ENCODE measurements at regions not wholly inside any gene's neighbourhood (a gene's known extent, or its start where the extent isn't known, plus 50 kb on each side); places are given as distances from the start of the nearest gene placed in this dataset.
"Not testable (repeated sequence)": the region's sequence is repeated elsewhere in the genome, so short reads cannot be mapped to it uniquely, and the experiment has no call there.

DNA sequence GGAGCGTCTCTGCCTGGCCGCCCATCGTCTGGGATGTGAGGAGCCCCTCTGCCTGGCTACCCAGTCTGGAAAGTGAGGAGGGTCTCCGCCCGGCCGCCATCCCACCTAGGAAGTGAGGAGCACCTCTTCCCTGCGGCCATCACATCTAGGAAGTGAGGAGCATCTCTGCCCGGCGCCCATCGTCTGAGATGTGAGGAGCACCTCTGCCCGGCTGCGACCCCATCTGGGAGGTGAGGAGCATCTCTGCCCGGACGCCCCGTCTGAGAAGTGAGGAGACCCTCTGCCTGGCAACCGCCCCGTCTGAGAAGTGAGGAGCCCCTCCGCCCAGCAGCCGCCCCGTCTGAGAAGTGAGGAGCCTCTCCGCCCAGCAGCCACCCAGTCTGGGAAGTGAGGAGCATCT lies 84.5 kb downstream of the IDS start:
- DNase-seq (ENCODE audit: low read depth in 3 of 3, low spot score in 2 of 3), result not testable (repeated sequence)

DNA sequence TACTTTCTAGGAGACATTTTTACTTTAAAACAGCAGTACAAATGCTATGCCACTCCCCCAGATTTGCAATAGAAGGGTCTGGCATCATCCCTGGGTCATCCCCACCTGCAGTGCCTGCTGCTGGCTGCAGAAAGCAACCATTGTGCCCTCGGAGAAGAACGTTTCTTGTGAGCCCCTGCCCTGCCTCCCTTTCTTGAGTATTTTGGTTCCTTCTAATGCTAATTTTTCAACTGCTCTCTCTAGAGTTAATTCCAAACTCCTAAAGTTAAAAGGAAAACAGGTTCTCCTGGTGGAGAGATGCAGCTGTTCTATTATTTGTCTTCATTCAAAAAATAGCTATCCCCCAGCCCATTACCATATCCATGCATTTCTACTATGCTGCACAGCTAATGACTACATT lies 107.1 kb downstream of the IDS start:
- no peak for DNase-seq (ENCODE audit: low read depth in 3 of 3, low spot score in 2 of 3)

DNA sequence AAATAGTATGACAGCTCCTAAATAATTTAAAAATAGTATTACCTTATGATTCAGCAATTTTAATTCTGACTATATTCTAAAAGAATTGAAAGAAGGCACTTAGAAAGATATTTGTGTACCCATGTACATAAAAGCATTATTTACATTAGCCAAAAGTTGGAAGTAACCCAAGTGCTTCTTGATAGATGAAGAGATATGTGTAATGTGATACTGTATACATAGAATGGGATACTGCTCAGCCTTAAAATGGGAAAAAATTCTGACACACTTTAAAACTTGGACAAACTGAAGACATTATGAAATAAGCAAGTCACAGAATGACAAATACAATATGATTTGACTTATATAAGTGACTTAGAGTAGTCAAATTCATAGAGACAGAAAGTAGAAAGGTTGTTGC lies 112.2 kb downstream of the IDS start:
- DNase-seq (ENCODE audit: low read depth in 3 of 3, low spot score in 2 of 3), result no peak

DNA sequence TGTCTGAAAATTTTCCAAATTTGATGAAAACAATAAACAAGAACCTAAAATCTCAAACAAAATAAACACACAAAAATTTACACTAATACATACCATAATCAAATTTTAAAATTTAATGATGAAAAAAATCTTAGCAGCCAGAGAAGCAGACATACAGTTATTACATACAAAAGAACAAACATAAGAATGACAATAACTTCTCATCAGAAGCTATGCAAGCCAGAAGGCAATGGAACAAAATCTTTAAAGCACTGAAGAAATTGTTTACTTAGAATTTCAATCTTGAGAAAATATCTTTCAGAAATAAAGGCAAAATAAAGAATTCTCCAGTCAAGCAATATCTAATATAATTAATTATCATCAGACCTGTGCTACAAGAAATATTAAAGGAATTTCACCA lies 121.3 kb downstream of the IDS start:
- DNase-seq (ENCODE audit: low read depth in 3 of 3, low spot score in 2 of 3), result no peak

DNA sequence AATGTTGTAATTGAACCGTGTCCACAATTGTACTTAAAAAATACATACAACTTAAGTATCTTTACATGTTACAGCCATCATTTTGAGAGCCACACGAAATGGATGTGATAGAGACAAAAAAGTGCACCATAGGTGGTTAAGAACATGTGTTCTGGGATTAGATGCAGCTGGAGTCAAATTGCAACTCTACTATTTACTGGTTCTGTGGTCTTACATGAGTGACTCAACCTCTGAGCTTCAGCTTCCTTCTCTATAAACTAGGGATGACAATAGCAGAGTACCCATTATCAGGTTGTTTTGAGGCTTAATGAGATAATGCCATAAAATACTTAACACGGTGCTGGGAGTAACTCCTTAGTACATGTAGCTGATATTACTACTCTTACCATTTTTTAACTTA lies 130.4 kb downstream of the IDS start:
- no peak for DNase-seq (ENCODE audit: low read depth in 3 of 3, low spot score in 2 of 3)

DNA sequence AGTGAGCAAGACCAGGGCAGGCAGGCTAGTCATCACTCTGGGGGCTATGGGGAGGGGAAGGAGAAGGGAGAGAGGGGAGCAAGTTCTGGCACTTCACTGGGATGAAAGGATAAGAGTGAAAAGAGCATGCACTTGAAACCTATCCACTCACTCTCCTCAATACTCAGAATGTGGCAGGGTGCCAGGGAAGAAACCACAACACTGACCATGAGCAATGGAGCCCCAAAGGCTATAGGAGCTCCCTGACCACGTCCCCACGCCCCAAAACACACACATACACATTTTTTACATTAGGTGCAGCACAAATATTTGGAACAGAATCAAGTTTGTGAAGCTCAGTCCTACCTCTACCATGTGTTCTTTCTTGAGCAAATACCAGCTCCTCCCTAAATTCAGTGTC lies 132.2 kb downstream of the IDS start:
- DNase-seq (ENCODE audit: low read depth in 3 of 3, low spot score in 2 of 3), result no peak

DNA sequence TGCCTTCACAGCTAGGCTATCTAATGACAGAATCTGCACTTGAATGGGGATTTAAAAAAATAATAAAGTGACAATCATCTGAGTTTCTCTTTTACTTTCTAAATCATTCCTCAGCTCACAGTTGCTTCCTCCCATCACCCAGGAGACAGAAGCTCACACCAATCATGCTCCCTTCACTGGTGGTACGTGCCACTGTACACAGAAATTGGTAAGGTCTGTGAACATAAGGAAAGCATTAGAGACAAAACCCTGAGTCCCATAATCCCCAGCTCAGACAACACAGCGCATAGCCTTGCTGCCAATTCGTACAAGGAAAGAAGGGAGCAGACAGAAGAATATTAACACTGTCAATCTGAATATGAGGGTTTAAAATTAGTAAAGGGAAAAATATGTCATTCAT lies 133.1 kb downstream of the IDS start:
- no peak for DNase-seq (ENCODE audit: low read depth in 3 of 3, low spot score in 2 of 3)

DNA sequence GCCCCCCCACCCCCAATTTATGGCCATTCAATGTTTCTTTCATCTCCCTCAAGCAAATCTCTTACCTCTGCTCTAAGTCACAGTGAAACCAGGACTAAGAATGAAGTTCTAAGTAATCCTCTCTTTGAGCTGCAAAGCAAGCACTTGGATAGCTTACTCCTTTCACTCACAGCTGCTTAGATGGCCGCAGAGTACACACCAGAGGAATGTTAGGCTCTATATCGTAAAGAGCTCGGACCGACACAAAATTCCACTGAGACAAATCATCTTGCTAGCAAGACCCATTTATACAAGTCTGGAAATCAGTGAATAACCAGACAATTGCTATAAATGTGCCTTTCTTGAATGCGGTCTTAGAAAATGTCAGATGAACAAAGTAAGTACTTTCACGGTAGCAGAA lies 135.0 kb downstream of the IDS start:
- DNase-seq (ENCODE audit: low read depth in 3 of 3, low spot score in 2 of 3), result no peak

DNA sequence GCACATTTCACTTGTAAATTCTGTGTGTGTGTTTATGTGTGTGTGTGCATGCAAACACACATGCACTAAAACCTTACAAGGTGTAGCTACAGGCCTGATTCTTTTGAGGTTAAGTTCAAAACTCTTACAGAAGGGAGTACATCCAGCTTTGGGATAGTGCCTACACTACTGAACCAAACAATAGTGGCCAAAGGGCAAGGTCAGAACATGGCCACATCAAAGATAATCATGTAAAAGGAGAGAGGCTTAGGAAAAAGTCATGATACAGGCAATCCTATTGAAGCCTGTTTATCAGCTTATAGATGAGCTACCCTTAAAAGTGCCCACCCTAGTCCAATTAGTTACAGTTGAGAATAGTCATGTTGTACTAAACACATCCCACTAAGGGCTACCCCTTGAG lies 139.6 kb downstream of the IDS start:
- no peak for DNase-seq (ENCODE audit: low read depth in 3 of 3, low spot score in 2 of 3)

DNA sequence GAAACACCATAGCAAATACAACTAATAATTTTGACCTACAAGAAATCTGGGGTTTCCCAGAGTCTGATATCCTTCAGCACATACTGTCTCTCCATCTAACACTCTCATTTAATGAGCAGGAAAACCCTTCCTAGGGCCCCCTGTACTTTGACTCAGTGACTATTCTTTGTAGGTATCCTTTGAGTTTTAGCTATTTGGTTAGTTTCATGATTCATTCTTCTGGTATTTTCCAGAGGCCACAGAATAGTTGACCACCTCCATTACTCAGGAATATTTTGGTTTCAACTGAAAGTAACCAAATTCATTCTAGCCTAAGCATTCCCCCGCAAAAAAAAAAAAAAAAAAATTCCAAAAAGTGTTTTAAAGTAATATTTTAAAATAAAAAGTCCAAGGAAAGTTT lies 140.0 kb downstream of the IDS start:
- no peak for DNase-seq (ENCODE audit: low read depth in 3 of 3, low spot score in 2 of 3)

DNA sequence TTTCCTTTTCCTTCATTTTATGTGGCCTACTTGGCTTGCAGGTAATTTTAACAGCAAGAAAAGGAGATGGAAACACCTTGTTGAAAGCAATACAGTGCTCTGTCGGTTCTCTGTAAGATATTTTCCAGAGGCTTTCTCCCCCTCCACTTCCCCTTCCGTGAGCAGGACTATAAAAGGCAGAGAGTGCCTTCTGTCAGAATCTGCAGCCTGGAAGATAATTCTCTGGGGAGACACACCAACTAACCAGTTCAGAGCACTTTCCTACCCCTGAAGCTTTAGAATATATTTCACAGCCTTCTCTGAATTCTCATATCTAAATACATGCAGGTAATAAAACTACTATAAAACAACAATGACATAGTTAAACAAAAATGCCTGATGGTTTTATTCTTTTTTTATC lies 141.1 kb downstream of the IDS start:
- no peak for DNase-seq (ENCODE audit: low read depth in 3 of 3, low spot score in 2 of 3)

DNA sequence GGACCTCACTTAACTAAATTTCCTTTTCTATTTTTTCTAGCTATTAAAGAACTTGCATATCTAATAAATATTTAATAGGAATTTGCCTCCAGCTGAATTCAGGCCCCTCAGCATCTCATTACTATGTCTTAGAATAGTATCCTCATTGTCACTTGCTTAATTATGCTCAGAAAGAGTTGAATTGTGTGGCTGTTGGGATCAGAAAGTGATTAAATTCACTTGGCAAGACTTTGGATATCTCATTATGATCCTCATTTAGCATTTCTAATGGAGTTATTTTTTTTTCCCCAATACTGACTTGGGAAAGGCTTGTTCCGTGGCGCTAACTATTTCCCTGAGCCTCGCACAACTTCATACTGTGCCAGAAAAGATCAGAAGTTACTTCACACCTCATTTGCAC lies 158.8 kb downstream of the IDS start:
- no peak for DNase-seq (ENCODE audit: low read depth in 3 of 3, low spot score in 2 of 3)

DNA sequence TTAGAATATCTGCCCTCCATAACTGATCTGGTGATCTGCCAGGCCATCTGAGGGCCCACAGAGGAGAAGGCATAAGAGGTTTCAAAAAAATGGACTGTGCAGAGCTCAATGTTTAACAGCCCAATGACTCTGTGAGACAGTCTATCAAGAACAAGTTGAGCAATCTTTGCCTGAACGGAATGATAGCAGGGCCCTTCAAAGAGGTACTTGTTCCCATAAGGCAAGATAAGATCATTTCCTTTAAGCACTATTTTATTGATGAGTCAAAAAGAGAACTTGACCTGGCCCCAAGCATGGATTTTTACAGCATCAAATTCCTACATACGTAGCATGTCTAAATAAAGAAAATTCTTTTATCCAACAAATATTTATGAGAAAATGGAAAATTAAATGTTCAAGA lies 182.8 kb downstream of the IDS start:
- no peak for DNase-seq (ENCODE audit: low read depth in 3 of 3, low spot score in 2 of 3)

DNA sequence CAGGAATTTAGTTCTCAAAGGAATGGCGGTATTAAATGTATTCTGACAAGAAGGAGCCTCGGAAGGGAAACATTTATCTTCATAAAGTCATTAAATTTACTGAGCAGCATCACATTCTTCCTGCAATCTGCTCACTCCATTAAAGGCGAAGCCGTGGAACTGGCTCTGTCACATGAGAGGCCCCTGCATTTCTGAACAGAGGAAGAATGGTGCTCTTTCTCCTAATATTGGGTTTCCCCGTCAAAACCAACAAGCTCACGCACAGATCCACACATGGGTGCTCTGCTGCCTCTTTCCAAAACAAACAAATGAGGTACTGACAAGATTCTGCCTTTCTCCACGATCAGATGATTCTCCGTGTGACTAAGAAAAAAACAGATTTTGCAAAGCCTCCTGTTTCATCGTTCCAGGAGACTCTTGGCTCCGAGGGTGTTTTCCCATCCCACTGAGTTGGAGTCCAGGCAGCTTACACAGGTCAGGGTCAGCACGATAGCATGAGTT lies 191.2 kb downstream of the IDS start:
- no peak for DNase-seq (ENCODE audit: low read depth in 3 of 3, low spot score in 2 of 3)

DNA sequence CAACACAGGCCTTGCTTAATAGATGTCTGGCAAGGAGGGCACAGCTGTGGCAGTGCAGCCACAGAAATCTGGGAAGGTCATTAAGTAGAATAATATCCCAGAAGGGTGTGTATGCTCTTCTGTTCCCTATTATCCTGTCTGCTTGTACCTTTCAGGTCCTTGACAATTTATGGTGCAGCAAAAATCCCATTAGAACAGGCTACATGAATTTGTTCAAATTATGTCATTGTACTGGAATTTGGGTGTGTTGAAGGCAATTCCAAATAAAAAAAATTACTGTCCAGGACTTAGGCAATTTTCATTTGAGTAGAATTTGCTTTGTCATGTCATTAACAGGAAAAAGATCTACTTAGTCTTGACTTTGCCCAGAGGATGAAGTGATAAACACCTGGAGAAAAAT lies 192.1 kb downstream of the IDS start:
- DNase-seq (ENCODE audit: low read depth in 3 of 3, low spot score in 2 of 3), result no peak

DNA sequence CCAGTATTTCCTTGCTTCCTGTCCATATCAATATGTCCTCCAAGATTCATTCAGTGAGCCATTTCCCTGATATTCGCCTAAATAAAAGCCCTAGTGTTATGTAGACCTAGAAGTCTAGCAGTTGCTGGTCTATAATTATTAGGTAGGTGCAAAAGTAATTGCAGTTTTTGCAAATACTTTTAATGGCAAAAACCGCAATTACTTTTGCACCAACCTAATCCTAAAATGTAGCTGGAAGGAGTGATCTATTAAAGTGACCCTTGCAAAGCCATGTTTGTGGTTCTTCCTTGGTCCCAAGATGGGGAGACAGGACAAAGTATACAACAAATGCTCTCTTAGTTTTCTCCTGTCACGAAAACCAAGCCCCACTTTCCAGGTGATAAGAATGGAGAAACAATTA lies 193.0 kb downstream of the IDS start:
- no peak for DNase-seq (ENCODE audit: low read depth in 3 of 3, low spot score in 2 of 3)

DNA sequence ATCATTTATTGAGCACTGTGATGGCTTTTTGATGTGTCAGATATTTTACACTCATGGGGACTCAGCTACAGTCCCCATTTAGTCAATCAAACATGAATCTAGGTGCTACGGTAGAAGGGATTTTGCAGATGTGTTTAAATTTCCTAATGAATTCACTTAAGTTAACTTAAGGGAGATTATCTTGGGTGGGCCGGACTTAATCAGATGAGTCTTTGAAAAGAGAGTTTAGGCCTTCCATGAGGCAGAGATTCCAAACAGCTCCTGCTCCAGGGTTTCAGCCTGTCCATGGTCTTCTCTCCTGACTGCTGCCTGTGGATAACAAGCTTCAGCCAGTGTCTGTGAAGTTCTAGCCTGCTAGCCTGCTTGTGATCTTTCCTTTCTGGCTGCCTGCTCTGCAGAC lies 202.4 kb downstream of the IDS start:
- DNase-seq (ENCODE audit: low read depth in 3 of 3, low spot score in 2 of 3), result no peak

DNA sequence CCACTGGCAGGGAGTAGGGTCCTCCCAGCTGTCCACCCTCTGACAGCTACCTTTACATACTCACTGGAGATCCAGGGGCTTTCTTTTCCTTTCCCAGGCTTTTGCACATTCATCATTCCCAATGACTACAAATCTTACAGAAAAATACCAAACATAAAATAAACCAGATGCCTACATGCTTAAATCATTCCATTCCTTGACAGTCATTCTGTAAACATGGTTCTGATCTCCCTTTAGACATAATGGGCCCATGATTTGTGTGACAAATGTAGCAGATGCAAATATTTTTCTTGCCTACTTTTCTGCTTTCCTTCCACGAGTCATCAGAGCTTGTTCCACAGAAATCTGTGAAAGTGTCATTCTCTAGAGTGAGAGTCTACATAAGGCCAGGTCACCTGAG lies 207.0 kb downstream of the IDS start:
- DNase-seq (ENCODE audit: low read depth in 3 of 3, low spot score in 2 of 3), result no peak

DNA sequence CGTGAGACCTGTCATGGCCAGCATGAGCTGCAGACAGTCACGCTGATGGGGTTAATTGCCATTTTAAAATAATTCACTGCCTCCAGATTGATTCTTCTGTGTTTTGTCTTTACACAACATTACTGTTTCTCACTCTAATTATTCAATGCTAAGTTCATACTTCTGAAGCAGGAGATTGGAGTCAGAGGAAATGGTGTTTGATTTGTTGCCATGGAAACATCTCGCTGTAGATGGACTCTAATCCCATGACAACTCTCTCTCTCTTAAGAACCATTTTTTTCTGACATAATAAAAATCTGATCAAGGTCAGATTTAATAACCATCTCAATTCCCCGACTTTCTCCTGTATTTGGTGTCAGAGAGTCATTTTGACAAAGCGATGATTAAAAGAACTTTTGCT lies 209.0 kb downstream of the IDS start:
- no peak for DNase-seq (ENCODE audit: low read depth in 3 of 3, low spot score in 2 of 3)

DNA sequence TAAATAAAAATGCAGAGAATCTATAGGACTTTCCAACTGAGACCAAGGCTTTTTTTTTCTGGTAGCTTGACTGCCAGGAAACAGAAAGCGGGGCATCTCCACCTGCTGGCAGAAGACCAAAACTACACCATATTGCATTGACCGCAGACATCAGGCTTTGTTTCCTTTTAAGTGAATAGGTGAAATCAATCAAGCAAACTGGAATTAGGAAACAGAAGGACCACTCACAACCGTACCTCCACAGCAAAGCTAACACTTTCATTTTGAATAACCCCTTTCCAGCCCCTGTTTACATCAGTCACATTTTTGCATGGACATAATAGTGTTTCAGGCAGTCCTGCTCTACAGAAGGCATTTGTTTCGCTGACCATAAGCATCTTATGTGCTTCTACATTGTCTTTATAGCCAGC lies 218.2 kb downstream of the IDS start:
- DNase-seq (ENCODE audit: low read depth in 3 of 3, low spot score in 2 of 3), result peak in 2 of 3 donors; percentile 5 to 15

DNA sequence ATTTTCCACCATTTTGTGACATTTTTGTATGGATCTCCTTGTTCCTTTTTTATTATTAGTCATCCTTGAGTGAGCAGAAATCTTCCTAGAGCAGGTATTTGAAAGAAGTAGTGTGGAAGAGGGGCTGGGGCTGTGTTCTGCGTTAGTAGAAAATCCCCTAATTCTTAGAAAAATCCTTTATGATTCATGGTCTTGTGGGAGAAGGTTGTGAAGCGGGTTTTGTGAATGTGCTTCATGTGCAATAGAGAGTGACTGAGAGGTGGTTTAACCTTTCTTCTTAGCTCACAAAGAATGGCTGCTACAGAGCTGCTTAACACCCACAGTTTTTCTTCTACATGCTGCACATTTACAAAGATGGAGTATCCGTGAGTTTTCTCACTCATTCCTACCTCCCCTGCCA lies 220.5 kb downstream of the IDS start:
- DNase-seq (ENCODE audit: low read depth in 3 of 3, low spot score in 2 of 3), result no peak

DNA sequence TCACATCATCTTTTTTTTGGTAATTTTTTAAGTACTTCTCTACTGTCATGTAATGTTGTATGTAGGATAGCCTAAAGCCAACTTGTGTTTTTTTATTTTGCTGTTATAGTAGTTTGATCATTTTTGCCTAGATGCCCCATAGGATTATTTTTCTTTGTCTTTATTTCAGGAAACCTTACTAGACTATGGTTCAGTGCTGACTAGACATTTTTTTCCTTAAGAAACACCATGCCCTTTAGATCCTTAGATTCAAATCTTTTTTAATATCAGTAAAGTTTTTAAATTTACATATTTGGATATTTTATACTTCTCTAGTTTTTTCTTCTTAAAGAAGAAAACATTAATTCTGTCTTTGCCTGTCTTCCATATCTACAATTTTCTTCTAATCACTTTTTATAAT lies 221.3 kb downstream of the IDS start:
- DNase-seq (ENCODE audit: low read depth in 3 of 3, low spot score in 2 of 3), result no peak

DNA sequence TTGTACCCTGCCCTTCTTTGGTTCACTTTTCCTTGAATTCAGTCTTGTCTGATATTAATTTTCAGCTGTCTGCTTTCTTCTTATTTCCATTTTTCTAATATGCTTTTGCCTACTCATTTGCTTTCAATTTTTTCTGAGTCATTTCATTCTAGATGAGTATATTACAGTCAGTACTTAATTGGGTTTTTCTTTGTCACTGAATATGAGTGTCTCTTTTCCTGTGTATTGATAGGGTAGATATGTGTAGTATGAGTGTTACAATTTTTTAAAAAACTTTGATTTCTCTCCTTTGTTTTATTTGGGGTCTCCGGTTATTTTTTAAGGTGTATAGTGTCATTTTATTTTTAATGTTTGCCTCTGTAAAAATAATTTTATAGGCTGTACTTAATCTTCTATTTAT lies 222.2 kb downstream of the IDS start:
- DNase-seq (ENCODE audit: low read depth in 3 of 3, low spot score in 2 of 3), result no peak

DNA sequence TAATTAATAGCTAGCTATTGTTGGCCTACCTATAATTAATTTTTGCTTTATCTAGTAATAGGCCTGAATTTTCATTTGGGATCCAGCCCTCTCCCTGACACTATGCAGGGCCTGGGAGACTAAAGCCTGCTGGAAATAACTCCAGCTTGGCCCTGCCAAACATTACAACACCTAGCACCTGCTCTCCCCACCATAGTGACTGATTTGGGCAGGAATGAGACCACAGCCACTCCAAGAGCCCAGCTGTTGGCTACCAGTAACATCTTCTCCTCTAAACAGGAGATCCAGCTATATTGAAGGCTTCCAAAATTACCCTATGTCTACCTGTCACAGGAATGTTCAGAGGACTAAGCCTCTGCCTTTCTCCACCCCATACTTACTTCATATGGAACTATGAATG lies 225.1 kb downstream of the IDS start:
- DNase-seq (ENCODE audit: low read depth in 3 of 3, low spot score in 2 of 3), result no peak
